ENCODE measurements at regions not wholly inside any gene's neighbourhood (a gene's known extent, or its start where the extent isn't known, plus 50 kb on each side); places are given as distances from the start of the nearest gene placed in this dataset.

DNA sequence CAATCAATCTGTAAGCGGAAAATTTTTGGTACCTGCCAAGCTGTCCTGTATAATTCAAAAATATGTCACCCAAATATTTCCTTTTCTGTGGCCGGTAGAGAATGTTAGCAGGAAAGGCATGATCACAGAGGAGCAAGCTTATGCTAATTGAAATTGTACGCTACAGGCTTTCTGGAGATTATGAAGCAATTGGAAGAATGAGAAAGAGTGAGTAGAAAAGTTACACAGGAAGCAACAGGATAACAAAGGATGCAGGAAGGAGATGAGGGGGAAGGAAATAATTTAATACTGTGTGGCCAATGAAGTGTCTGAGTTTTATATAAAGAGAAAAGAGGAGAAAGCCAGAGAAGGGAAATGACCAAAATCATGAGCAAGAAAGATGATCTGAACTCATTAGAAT lies 627.2 kb upstream of the STXBP6 start:
- no peak overlapping the region for H3K4me3 ChIP-seq (ENCODE audit: severe bottlenecking)
- DNase-seq (ENCODE audit: low spot score) (no peak), ATAC-seq (ENCODE audit: low read depth) (no peak)
- H3K36me3 ChIP-seq (ENCODE audit: low read depth) = no peaks in the 10 kb centered on the region
- no peaks in the 10 kb centered on the region for H3K27me3 ChIP-seq (ENCODE audit: insufficient read depth, poor library complexity, severe bottlenecking)
- H3K27ac ChIP-seq (ENCODE audit: poor library complexity, severe bottlenecking) = no peak overlapping the region
- H3K4me1 ChIP-seq (ENCODE audit: insufficient read depth, poor library complexity, severe bottlenecking) = no peaks in the 10 kb centered on the region
- TF ChIP-seq CTCF (IDR thresholded peaks at IDR 0.05; ENCODE audit: poor library complexity, severe bottlenecking) = no peak
- no peaks in the 10 kb centered on the region for H3K9me3 ChIP-seq (ENCODE audit: severe bottlenecking)

GRCh38 chr14:25667387-25667786 lies 617.4 kb upstream of the STXBP6 start:
- Histone ChIP-seq H3K4me3 (ENCODE audit: severe bottlenecking) (no peak overlapping the region), H3K27ac (ENCODE audit: poor library complexity, severe bottlenecking) (no peak overlapping the region), H3K9me3 (ENCODE audit: severe bottlenecking) (no peaks in the 10 kb centered on the region), H3K27me3 (ENCODE audit: insufficient read depth, poor library complexity, severe bottlenecking) (peaks cover 12% of the 10 kb centered on the region), H3K36me3 (ENCODE audit: low read depth) (no peaks in the 10 kb centered on the region), H3K4me1 (ENCODE audit: insufficient read depth, poor library complexity, severe bottlenecking) (no peaks in the 10 kb centered on the region)
- DNase-seq (ENCODE audit: low spot score) = no peak
- no peak for TF ChIP-seq CTCF (IDR thresholded peaks at IDR 0.05; ENCODE audit: poor library complexity, severe bottlenecking)
- ATAC-seq (ENCODE audit: low read depth) = no peak

DNA sequence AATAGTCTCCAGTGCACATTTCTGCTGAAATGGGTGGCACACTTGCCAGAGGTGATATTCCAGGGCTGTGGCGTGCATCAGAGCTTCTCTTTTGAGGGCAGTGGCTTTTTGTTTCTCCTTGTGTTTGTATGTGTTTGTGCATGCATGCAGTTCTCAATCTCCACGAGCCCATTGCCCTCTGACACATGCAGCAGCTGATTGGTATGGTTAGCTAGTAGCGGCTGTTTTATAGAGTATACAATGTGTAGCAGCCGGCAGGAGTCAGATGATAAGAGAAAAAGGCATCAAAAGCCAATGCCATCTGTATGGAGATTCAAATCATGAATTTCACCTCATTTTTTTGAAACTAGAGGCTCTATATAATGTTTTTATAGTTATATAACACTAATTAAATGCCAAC lies 616.9 kb upstream of the STXBP6 start:
- H3K36me3 ChIP-seq (ENCODE audit: low read depth) = no peaks in the 10 kb centered on the region
- no peak overlapping the region for H3K27ac ChIP-seq (ENCODE audit: poor library complexity, severe bottlenecking)
- no peak overlapping the region for H3K4me3 ChIP-seq (ENCODE audit: severe bottlenecking)
- peaks cover 12% of the 10 kb centered on the region for H3K27me3 ChIP-seq (ENCODE audit: insufficient read depth, poor library complexity, severe bottlenecking)
- ATAC-seq (ENCODE audit: low read depth) = no peak
- H3K4me1 ChIP-seq (ENCODE audit: insufficient read depth, poor library complexity, severe bottlenecking) = no peaks in the 10 kb centered on the region
- no peaks in the 10 kb centered on the region for H3K9me3 ChIP-seq (ENCODE audit: severe bottlenecking)
- TF ChIP-seq CTCF (IDR thresholded peaks at IDR 0.05; ENCODE audit: poor library complexity, severe bottlenecking) = no peak
- no peak for DNase-seq (ENCODE audit: low spot score)

- ATAC-seq (ENCODE audit: low read depth) = no peak
- Histone ChIP-seq H3K4me1 (ENCODE audit: insufficient read depth, poor library complexity, severe bottlenecking) (no peaks in the 10 kb centered on the region), H3K27ac (ENCODE audit: poor library complexity, severe bottlenecking) (no peak overlapping the region), H3K9me3 (ENCODE audit: severe bottlenecking) (no peaks in the 10 kb centered on the region), H3K4me3 (ENCODE audit: severe bottlenecking) (no peak overlapping the region), H3K36me3 (ENCODE audit: low read depth) (no peaks in the 10 kb centered on the region), H3K27me3 (ENCODE audit: insufficient read depth, poor library complexity, severe bottlenecking) (no peaks in the 10 kb centered on the region)
- no peak for TF ChIP-seq CTCF (IDR thresholded peaks at IDR 0.05; ENCODE audit: poor library complexity, severe bottlenecking)
- no peak for DNase-seq (ENCODE audit: low spot score)
Observed at GRCh38 chr14:25658988-25659387, 609.0 kb upstream of the STXBP6 start.

- Histone ChIP-seq H3K4me3 (ENCODE audit: severe bottlenecking) (no peak overlapping the region), H3K36me3 (ENCODE audit: low read depth) (no peaks in the 10 kb centered on the region), H3K9me3 (ENCODE audit: severe bottlenecking) (no peaks in the 10 kb centered on the region), H3K4me1 (ENCODE audit: insufficient read depth, poor library complexity, severe bottlenecking) (no peaks in the 10 kb centered on the region), H3K27me3 (ENCODE audit: insufficient read depth, poor library complexity, severe bottlenecking) (no peaks in the 10 kb centered on the region), H3K27ac (ENCODE audit: poor library complexity, severe bottlenecking) (no peak overlapping the region)
- ATAC-seq (ENCODE audit: low read depth) = no peak
- TF ChIP-seq CTCF (IDR thresholded peaks at IDR 0.05; ENCODE audit: poor library complexity, severe bottlenecking) = no peak
- DNase-seq (ENCODE audit: low spot score) = no peak
Observed at GRCh38 chr14:25630447-25630846, 580.5 kb upstream of the STXBP6 start.

Data from RWPE2 (cell line).